ENCODE measurements at regions not wholly inside any gene's neighbourhood (a gene's known extent, or its start where the extent isn't known, plus 50 kb on each side); places are given as distances from the start of the nearest gene placed in this dataset.

DNA sequence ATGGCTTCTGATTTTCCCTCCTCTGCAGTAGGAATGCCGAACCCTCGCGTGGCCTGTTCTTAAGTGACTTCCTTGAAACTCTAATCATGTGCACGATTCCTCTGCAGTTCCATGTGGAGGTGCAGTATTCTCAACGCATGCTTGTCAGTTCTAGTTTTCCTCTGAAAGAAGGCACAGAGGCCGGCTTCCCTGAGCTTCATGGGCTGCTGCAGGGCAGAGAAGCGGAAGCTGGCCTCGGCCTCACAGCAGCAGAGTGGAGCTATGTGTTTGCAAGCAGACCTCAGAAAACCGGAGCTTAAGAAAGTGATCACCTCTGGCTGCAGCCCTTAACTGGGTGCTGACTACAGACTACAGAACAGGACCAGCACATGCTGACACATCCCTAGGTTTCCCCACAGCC is 500.7 kb downstream of the GRIN2A start:
- TF ChIP-seq CTCF (conservative IDR thresholded peaks at IDR 0.05; ENCODE audit: low read length) (no peak), EZH2phosphoT487 (IDR thresholded peaks at IDR 0.05; ENCODE audit: borderline replicate concordance) (no peak)
